ENCODE measurements at regions not wholly inside any gene's neighbourhood (a gene's known extent, or its start where the extent isn't known, plus 50 kb on each side); places are given as distances from the start of the nearest gene placed in this dataset.

- TF ChIP-seq GABPA (tag; conservative IDR thresholded peaks at IDR 0.05; ENCODE audit: low read depth) (no peak), TGIF2 (CRISPR knock-in tag; IDR thresholded peaks at IDR 0.05) (no peak), PHF8 (IDR thresholded peaks at IDR 0.05; ENCODE audit: borderline replicate concordance, low read length) (no peak), DEAF1 (CRISPR knock-in tag; IDR thresholded peaks at IDR 0.05) (no peak), ZNF431 (CRISPR knock-in tag; IDR thresholded peaks at IDR 0.05) (no peak), ZKSCAN3 (CRISPR knock-in tag; IDR thresholded peaks at IDR 0.05) (no peak)
Observed at GRCh38 chr1:117779364-117779763, 150.1 kb downstream of the GDAP2 start.
